Anterior cingulate cortex (tissue), 58 donors: ENCODE measurements at regions not wholly inside any gene's neighbourhood (a gene's known extent, or its start where the extent isn't known, plus 50 kb on each side); places are given as distances from the start of the nearest gene placed in this dataset.

Source experiments
- DNase-seq, 58 donors: peaks; one replicate each; lab custom pipeline; 2025; lab: John Stamatoyannopoulos, UW

DNA sequence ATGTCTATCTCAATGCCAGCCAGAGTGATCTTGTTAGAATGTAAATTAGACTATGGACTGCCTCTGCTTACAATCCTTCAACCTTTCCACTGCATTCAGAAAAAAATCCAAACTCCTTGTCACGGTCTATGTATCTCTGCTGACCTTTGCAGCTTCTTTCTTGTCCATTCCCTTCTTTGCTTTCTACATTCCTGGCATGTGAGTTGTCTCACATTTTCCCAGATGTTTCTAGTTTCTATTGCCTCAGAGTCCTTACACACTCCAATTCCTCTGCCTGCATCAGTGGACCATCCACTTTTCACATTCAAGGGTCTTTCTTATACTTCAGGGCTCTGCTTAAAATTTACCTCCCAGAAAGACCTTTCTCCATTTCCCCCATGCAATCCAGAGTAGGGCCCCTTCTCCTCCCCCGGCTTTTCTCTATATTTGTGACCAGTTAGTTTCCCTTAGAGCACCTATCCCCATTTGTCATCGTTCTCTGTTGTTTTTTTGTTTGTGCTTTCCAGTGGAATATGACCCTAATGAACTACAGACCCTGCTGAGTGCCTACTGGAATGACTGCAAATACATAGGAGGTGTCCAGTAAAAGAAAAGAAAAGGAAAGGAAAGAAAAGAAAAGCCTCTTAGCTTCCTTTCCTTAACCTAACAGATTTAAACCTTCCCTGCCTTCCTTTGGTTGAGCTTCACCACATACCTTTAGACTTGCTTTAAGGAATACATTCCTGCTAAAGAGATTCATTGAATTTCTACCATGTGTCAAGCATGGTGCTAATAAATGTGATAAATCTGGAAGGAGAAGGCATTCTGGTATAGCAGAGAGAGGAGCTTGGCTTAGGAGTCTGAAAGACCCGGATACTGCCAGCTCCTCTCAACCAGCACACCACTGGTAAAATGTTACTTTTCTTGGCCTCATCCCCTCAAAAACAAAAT is 102.0 kb downstream of the DIRAS3 start:
- no peak for DNase-seq

DNA sequence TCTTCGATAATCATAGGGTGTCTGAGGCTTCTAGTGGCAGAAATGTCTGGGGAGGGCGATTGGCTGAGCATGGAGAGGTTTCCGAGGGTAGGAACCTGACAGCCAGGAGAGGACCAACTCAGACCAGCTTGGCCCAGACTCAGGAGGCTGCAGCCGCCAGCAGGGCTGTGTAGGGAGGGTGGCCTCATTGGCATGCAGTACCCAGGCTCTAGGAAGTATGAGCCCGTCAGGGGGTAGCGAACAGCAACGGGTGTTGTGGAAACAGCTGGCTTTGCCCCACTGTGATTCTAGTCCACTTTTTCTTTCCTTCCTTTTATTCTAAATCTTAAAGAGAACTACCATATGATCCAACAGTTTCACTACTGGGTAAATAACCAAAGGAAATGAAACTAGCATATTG is 103.3 kb downstream of the DIRAS3 start:
- peak in 16 of 58 donors; percentile 3 to 30 (median 11) for DNase-seq

DNA sequence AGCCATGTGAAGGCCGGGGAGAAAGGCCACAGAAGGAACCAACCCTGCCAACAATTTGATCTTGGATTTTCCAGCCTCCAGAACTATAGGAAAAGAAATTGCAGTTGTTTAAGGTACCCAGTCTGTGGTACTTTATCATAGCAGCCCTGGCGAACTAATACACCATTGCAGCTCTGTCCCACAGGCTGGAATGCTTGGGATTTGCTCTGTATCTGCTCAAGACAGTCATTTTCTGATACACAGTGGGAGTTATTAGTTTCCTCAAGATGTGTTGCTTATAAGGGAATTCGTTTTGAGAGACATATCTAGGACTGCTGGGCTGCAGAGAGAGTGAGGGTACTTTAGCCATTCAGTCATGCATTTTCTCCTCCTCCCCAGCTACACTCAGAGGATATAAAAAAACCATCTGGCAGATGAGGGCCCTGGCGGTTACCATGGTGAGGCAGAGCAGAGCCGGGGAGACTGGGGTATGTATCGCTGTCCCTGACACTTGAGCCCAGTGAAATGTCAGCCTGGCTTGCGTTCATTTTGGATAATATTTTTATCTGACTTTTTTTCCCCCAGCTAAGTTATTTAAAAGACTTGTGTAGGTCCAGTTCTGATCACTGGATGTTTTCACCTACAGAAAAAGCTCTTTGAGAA is 104.6 kb downstream of the DIRAS3 start:
- peak in 23 of 58 donors; percentile 3 to 38 (median 12) for DNase-seq

DNA sequence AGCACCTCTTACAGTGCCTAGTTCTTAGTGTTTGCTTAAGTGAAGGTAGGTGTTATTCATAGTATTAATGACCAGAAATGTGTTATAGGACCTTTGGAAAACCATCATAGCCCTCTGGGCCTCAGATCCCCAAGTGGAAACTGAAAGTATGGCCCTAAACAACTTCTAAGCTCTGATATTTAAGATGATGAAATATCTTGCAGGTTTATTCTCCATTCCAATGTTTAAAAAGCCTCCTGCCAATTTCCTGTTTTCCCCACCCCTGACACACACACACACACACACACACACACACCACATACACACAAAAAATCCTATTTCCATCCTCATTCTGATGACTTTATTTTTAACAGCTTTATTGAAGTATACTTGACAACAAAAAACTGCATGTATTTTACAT is 108.2 kb downstream of the DIRAS3 start:
- DNase-seq, result no peak

DNA sequence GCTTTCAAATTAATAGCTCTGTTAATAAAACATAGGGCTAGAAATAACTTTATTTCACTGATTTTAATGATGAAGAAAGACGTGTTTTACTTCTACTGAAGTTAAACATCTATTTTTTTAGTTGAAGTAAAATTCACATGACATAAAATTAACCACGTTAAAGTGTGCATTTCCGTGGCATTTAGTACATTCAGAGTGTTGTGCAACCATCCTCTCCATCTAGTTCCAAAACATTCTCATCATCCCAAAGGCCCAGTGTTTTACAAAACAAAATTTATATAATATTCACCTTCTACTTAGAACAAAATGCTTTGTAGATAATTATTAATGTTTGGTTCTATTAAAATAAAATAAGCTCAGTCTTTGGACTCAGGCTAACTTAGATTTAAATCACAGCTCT is 108.5 kb upstream of the GNG12 start:
- no peak for DNase-seq

DNA sequence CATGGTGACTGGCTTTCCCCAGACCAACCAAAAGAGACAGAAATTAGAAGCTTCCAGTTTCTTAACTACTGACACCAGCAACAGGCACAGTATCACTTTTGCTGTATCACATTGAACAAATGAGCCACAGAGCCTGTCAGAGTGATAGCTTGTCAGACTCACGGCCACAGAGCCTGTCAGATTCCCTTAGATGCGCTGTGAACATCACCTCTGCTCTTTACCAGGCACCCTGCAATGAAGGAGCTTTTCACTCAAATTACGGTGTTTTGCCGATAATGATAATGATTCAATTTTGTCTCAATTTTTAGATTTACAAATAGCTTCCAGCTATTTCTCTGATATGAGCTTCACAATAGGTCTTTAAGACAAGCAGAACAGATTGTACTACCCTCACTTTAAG is 107.9 kb upstream of the GNG12 start:
- no peak for DNase-seq

DNA sequence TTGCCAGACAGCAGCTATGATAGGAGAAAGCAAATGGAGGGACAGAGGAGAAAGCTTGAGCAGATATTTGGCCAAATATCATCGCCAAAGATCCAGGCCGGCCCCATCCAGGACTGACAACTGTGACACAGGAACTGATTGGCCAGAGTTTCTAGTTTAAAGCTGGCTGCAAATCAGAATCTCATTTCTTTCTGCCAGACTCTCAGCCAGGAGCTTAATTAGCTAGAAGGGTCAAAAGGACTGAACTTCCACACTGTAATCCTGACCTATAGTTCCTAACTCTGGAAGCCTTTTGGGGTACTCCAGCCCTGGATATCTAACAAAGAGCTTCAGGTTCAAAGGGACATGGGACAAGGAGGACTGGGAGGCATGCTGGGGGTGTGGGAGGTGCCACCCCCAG is 106.7 kb upstream of the GNG12 start:
- no peak for DNase-seq

DNA sequence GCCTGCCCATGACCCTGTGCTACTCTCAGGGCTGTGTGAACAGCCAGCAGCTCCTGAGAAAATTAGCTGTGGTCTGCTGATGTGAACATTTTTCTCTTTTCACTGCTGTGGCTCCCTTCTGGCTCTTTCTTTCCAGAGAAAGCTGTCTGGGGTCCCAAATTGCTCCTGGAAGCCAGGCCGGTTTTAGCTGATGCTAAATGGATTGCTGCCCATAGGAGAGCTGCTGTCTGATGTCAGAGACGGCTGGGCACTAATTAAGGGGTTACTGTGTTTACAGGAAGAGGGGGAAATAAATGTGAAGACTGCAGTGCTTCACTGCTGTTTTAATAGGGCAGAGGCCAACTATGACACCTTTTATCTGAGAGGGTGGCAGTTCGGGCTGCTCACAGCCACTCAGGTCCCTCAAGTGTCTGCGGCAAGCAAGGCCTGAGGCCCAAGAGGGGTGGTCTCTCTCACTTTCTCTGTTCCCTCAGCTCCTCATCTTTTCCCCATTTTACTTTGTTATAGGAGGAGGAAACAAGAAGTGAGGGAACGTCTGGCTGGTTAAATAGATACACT is 106.0 kb upstream of the GNG12 start:
- DNase-seq, result no peak

DNA sequence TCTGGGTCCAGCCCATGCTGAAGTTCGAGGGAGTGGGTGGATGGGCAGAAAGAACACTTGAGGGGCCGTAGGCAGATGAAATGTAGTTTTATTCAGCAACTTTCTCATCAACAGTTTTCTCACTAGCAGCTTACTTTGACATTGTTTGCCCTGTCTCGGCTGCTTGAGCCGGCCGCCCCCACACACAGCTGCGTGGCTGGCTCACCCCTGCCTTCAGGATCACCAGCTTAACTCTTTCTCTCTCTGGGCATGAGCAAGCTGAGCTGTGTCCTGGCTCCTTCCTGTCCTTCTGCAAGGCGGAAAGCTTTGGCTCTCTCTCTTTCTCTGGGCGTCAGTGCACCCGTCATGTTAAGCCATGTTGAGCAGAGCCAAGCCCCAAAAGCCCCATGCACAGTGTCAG is 104.4 kb upstream of the GNG12 start:
- DNase-seq, result no peak

DNA sequence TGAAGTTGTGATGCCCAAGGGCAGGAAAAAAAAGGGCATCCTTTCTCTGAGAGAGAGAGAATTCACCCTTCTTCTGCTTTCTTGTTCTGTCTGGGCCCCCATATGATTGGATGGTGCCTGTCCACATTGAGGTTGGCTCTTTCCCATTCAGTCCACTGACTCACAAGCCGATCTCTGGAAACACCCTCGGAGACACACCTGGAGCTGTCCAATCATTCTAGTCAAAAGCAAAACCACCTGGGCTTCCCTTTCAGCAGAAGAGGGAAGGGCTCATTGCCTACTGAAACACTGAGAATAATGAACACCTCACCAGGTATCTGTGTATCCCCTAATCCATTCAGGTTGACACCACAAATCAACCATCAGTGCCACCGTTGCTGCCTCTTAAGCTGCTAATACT is 103.7 kb upstream of the GNG12 start:
- DNase-seq, result no peak

DNA sequence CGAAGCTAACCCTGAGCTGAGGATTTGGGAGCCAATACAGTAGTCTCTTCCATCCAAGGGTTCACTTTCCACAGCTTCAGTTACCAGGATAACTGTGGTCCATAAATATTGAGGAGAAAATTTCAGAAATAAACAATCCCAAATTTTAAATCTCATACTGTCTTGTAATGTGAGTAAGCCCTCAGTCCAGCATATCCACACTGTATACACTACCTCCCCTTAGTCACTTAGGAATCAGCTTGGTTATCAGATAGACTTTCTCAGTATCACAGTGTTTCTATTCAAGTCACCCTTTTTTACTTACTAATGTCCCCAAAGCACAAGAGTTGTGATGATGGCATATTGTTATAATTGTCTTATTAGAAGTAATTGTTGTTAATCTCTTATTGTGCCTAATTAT is 102.3 kb upstream of the GNG12 start:
- no peak for DNase-seq

DNA sequence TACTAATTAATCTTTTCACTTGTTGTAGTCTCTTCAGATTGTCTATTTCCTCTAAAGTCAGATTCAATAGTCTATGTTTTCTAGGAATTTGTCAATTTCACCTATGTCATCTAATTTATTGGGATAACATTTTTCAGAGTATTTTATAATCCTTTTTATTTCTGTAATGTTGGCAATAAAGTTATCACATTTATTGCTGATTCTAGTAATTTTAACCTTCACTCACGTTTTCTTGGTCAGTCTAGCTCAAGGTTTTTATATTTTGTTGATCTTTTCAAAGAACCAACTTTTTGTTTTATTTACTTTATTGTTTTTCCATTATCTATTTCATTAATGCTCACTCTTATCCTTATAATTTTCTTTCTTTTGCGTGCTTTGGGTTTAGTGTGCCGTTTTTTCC is 97.9 kb upstream of the GNG12 start:
- DNase-seq, result no peak

DNA sequence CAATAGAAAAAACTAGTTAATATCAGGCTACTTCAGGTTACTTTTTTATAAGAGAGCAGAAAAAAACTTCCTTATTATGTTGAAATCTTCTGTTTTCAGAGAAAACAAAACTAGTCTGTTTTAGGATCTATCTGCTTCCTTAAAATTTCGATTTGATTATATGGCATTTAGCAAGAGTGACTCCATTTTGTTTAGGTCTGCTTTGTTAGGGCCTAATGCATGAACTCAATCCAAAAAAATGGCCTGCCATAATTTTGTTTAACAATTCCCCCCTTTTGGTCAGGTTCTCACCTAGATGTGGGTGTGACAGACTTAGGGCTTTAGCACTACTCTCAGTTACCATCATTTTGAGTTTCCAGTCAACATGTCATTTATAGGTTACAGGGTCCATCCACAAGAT is 89.8 kb upstream of the GNG12 start:
- DNase-seq, result no peak

DNA sequence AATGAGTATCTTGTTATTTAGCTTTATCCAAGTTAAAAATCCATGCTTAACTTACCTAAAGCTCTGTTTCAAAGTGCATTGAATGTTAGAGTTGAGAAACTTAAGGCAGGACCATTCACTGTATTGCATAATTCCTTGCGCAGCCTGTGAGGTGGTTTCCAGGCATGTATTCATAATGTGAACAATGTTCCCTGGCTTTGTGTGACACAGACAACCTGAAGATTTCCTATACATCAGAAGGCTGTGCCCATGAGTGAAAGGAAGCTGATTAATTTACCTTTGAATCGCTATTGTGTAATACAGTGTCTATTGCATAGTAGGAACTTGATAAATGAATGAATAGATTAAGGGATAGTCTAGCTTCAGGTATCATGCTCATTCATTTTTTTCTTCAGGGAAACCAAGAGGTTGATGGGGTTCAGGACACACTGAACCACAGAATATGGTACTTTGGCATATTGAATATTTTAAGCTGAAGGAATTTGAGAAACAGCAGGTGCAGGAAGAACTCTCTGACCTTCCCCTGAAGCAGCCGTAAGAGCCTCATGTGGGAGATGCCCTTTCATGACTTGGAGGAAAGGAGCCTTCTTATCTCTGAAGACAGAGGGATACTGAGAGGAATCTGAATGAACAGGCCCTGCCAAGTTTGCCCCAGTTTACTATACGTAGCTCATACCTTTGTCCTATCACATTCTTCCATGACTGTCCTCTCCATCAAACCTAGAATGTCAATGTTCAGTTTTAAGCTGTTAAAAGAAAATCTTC is 88.6 kb upstream of the GNG12 start:
- no peak for DNase-seq

DNA sequence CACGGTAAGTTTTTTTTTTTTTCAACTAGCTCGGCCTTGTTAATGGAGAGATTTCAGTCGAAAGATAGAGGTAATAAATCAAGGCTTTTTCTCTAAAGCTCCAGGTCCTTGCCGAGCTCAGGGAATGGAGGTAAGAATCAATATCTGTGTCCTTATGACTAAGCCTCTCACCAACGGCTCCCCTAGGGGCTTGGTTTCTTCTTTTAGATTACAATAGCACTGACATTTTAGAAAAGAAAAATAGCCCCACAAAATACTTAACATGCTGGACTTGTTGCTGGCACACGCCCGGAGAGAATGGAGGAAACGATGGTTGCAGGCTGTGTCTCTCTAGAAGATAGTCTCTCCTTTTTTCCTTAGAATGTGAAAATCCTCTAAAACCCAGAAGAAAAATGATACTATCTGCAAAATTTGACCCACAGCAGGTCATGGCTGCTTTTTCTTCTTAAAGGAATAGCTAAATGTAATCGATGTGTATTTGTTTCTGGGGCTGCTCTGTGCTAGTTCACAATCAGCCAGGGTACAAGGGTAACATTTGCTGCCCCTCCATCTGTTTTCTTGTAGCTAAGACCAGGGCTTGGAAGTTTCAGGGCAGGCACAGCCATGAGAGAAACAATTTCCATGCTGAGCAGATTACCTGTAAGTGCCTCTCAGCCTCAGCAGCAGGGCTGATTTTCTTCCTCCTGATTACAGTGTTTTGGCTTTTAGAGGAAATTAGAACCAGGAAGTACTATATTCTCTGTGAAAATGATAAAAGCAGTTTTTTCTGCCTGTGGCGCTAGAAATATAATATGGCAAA is 86.2 kb upstream of the GNG12 start:
- no peak for DNase-seq

DNA sequence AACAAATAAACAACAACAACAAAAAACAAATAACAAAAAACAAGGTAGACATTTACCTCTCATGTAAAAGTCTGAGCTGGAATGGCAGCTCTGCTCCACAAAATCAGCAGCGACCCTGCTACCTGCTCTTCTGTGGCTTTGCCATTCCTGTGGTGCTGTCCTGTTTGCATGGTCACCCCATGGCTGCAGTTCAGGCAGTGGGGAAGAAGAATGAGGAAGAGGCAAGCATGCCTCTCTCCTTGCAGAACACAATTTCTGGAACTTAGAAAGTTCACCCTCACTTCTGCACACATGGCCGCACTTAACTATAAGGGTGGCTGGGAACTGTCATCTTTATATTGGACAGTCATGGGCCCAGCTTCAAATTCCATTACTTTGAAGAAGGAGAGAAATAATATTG is 84.8 kb upstream of the GNG12 start:
- no peak for DNase-seq

DNA sequence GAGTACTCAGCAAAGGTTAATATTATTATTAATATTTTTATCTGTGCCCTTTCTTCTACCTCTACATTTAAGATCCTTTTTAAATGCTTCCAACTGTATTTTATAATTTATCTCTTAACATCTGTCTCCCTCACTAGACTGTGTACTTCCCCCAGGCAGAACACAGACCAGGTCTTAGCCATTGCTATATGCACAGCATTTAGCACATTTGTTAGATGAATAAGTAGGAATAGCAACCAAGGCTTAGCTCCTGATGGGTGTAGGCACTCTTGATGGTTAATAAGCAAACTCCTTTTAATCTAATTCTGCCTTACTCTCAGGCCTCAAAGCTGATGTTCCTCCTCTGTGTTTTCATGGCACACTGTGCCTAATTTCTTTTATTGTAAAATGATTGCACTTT is 83.7 kb upstream of the GNG12 start:
- DNase-seq, result no peak

DNA sequence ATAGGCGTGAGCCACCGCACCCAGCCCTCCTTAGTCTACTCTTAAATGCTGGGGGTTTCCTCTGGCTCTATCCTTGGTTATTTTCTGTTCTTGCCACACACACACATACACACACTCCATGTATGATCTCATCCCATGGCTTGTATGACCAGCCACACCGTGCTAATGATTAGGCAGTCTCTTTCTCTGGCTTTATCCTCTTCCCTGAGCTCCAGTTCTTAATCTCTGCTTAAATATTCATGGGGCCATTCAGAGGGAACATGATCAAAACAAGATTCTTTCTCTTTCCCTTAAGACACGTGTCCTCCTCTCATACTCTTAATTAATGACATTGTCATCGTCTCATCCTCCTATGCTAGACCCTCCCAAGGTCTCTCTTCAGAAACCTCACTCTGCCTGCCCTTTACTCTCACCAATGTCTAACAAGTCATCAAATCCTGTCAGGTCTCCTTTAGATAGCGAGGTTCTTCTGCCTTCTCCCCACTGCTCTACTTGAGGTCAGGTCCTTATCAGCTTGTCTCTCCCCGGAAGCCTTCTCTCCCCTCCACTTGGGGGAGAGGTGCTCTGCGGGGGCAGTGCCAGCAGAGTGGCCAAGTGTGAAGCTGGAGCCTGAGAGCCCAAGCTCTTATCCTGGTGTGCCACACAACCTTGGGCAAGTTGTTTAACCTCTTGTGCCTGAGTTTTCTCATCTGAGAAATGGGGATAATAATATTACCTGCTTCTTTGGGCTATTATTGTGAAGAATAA is 83.0 kb upstream of the GNG12 start:
- no peak for DNase-seq

DNA sequence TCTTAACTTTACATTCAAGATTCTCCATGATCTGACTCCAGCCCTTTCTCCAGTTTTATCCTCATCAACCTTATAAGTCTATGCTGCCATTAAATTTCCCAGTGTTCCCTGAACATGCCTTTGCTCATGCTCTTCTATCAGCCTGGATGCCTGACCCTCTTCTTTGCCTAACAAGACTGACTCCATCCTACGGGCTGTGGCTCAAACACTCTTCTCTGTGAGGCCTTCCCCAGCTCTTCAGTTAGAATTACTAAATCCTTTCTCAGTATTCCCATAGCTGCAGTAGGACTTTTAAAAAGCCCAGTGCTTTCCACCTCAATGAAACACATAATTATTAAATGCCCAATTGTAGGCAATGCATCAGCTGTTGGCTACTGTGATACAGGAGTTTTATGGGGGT is 76.5 kb upstream of the GNG12 start:
- DNase-seq, result no peak
